ENCODE measurements at regions not wholly inside any gene's neighbourhood (a gene's known extent, or its start where the extent isn't known, plus 50 kb on each side); places are given as distances from the start of the nearest gene placed in this dataset.

DNA sequence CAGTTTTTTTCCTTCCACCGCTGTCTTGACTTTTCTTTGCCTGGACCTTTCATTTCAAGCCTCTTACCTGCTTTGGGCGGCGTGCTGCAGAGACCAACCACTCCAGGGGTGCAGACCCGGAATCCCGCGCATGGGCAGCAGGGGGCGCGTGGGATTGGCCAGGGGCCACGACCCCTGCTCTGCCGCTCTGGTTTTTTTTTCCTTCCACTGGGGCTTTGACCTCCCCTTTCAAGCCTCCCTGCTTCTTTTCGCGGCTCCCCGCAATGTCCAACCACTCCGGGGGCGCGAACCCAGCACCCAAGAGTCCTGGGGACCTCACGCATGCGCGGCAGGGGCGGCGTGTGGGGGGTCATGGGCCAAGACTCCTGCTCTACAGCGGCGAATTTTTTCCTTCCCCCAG, 325.1 kb downstream of the ALG10 start:
- no peak for TF ChIP-seq CTCF (conservative IDR thresholded peaks at IDR 0.05; ENCODE audit: low read length)
- TF ChIP-seq EZH2phosphoT487 (IDR thresholded peaks at IDR 0.05; ENCODE audit: borderline replicate concordance) = no peak

All from Loucy (cell line).